GM18873 (cell line): ENCODE measurements at regions not wholly inside any gene's neighbourhood (a gene's known extent, or its start where the extent isn't known, plus 50 kb on each side); places are given as distances from the start of the nearest gene placed in this dataset.
"Not testable (repeated sequence)": the region's sequence is repeated elsewhere in the genome, so short reads cannot be mapped to it uniquely, and the experiment has no call there.

Experiments
- ATAC-seq: cut with Tn5 transposase; IDR thresholded peaks from one replicate; pipeline ENCODE4 v1.9.1; 2021; ENCODE audit warnings: mild to moderate bottlenecking, moderate library complexity, moderate number of reproducible peaks; ENCODE audit not compliant: unreplicated experiment, low FRiP score

DNA sequence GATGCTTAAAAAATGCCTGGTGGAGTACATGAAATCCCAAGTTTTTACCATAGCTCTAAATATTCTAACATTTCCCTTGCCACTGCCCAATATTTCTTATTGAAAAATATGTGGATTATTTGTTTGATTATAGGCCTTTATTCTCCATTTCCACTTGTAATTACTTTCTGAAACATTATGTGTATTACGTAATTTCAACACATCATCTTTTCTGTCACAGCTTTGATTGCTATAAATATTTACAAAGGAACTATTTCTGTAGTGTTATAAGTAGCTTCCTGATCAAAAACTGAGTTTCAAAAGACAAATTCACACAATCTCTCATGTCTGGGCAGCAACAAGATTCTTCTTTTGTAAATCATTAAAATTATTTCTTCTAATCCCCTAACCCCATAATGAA is 859.6 kb upstream of the CRIM1 start:
- ATAC-seq: no peak

DNA sequence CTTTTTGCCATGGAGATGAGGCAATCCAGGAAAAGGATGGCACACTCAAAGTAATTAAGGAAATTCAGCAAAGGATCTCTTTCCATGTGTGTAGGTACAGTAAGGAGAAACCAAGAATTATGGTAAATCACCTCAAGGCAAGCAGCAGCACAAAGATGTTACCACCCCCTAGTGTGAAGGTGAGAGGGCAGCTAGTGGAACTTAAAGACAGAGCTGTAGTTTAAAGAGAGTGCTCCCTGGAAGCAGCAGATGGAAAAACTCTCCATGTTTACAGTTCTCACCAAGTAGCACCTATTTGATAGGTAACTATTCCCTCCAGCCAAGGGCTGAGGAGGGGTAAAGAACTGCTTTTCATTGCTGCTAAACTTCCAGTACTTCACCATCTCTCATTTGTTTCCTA is 860.4 kb upstream of the CRIM1 start:
- ATAC-seq: no peak

DNA sequence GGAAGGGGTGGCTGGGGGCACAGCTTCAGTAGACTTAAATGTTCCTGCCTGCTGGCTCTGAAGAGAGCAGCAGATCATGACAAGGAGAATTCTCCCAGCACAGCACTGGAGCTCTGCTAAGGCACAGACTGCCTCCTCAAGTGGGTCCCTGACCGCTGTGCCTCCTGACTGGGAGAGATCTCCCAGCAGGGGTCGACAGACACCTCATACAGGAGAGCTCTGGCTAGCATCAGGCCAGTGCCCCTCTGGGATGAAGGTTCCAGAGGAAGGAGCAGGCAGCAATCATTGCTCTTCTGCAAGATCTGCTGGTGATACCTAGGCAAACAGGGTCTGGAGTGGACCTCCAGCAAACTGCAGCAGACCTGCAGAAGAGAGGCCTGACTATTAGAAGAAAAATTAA is 877.5 kb upstream of the CRIM1 start:
- not testable (repeated sequence) for ATAC-seq

DNA sequence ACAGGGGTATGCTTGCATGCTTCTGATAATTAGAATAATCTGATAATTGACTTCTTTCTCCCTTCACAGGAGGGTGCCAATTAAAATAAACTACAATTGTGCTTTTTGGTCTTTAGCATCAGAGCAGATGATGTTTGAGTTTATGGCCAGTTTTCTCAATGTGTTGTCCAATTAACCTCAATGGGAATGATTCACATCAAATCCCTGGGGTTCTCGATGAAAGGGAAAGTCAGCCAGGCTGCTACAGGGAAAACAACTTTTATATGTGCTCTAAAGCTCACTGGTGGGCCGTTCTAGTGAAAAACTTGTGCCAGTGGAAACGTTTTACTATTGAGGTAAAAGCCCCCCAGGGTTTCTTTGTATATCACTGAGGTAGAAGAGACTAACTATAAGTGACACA is 887.3 kb upstream of the CRIM1 start:
- no peak for ATAC-seq

DNA sequence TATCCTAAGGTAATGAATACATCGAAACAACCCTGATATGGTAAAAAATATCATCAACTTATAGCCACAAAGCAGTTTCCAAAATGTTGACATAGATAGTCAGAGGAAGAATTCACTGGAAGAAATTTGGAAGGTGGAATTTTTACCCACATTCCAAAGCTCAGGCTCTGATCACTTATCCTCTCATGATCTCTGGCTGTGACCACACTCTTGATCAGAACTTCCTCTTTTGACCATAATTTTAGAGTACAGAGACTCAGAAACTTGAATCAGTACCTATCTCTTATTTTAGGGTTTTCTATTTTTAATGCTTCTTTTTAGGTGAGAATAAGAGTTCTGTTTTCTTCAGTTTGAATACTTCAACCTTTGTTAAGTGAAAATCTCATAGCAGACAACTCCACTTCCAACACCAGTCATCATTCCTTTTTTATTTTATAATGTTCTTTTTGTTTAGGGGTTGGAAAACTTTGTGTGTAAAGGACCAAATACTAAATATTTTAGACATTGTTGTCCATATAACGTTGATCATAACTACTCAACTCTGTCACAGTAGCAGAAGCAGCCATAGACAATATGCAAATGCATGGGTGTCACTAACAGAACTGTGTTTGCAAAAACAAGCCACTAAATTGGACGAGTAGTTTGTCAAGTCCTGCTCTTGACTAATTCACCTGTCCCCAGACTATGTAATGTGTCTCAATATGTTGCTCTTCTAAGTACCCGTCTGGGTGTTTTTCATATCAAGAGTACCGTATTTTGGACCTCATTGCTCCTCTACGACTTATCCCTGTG is 891.6 kb upstream of the CRIM1 start:
- ATAC-seq: no peak

DNA sequence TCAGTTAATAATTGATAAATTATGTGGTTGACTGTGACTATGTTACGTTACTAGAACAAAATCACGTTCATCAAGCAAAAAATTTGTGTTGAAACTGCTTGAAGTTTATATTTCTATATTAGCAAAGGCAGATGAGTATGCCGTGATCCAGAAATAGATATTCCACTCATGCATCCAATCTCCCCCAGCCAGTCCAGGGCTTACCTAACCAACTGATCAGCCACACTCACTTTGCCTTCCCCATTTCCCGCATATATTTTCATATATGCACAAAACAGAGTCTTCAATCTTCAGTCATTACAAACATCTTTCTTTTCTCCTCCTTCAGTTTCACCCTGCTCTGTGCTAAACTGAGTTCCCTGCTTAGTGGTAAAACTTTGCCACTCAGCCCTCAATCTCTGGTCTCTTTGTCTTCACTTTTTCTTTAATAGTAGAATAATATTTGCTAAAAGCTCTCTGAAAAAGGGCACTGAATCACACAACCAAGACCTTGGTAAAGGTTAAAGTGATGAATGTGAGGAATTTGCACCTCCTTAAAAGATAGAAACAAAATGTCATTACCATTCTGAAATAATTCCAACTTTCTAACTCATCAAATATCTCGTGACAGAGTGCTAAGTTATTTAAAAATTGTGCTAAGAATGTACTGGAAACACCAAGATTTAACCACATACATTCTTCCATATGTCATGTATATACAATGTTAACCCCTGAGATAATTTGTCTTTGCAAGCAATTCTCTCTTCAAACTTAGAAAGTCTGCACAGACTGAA is 893.2 kb upstream of the CRIM1 start:
- no peak for ATAC-seq

DNA sequence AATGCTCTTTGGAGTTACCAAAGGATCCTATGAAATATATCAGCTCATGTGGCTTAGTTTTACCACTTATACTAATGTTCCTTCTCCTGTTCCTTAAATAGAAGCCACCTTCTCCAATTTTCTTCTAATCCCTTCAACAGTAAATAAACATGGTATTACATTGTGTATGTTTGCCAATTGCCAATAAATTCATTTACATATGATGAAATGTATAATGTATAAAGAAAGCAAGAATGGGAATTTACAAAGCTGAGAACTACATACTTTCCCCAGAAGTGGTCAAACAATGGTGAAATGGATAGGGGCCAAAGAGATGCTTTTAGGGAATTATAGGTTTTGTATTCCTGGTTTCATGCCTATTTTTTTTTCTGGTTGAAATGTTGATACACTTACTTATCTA is 894.2 kb upstream of the CRIM1 start:
- no peak for ATAC-seq

DNA sequence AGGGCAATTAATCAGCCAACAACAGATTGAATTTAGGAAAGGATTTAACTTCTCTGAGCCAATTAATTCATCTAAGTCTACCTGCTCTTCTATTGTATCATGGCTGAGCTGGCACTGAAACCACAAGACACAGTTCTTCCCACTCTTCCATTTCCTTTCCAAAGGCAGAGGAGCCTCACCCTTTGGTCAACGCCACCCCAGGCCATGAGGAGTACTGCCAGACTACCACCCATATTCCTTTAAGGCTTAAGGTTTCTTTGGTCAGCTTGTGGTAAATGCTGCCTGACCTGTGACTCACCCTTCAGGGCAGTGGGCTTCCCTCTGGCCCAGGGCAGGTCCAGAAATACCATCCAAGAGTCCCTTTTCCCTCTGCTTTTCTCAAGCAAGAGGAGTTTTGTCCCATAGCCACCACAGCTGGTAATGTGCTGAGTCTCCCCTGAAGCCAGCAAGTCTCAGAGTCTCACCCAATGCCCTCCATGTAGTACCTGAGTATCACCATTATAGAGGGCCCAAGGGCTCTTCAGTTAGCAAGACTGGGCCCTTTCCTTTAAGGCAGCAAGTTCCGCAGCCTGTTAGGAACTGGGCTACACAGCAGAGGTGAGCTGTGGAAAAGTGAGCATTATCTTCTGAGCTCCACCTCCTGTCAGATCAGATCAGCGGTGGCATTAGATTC is 900.5 kb upstream of the CRIM1 start:
- no peak for ATAC-seq

DNA sequence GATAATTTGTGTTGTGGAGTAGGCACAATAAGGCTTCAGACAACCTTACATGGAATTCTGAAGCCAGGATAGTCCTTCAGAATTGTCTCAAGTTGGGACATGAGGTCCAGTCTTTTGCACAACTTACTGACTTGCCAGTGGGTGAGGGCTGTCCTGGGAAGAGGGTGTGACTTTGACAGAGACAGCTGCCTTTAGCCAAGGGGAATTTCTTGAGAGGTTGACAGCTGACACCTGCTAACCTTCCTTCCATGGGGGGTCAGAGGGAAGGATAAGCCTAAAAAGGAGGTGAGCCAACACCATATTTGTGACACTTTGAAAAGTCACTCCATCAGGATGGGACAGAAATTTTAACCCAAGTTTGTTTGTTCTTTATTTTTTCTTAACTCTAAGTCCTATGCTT is 907.8 kb upstream of the CRIM1 start:
- ATAC-seq: no peak

DNA sequence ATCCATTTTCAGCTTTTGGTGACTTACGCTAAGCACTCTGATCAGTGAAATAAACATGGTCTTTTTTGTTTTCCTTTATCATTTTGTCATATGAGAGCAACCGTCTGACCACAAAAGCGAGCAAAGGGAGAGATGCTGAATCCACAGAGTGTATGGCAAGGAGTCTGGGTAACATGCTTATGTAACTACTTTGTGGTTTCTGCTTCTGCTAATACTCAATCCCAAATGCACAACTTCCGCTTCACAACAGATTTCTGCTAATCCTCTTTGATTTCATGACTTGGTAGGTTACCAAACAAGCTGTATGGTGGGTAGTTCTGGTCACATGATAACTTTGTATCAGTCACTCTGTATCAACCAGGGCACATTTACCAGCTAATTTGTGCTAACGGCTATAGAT is 908.4 kb upstream of the CRIM1 start:
- no peak for ATAC-seq

DNA sequence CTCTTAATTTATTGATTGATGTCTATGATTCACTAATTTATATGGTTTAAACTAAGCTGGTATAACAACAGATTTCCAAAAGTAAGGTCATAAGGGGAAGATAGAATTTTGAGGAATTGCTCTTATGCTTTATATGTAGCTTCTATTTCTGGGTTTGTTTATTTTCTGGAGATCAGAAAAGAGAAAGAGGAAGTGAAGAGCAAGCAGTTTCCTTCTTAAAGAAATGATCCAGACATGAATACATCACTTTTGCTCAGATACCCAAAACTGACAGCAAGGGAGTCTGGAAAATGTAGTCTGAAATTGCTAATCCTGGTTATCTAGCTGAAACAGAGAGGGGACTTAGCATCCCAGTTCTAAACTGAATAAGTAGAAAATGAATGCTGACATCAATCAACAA is 912.5 kb upstream of the CRIM1 start:
- ATAC-seq: no peak

DNA sequence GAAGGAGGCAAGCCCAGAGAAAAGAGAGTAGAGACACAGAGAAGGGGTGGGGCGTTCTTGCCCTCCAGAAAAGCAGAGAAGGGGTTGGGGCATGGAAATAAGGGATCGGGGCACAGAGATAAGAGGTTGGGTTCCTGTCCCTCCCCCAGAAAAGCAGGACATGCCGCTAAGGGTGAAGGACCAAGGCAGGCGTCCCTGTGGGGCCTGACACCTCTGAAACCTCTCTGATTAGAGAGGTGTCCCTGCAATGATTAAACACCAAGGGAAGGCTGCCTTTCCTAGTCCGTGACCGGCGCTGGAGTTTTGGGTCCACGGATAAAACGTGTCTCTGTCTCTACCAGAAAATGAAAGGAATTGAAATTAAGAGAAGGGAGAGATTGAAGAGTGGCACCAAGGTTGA is 914.0 kb upstream of the CRIM1 start:
- ATAC-seq: not testable (repeated sequence)

DNA sequence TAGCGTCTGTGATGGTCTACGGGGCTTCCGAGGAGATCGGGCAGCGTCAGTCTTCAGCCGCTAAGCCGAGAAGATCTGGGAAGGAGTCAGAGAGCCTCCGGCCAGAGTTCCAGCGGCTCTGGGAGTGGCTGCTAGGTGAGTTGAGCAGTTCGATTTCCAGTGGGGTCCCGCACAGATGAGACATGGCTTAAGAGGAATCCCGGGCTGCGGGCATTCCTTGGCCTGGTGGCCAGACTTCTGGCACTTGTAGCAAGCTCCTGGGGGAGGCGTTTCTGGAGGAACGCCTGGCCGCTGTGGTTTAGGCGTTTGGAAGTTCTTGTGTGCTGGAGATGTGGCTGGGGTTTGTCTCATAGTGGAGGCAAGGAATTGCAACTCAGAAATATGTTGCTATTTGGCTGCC is 915.3 kb upstream of the CRIM1 start:
- ATAC-seq: not testable (repeated sequence)

DNA sequence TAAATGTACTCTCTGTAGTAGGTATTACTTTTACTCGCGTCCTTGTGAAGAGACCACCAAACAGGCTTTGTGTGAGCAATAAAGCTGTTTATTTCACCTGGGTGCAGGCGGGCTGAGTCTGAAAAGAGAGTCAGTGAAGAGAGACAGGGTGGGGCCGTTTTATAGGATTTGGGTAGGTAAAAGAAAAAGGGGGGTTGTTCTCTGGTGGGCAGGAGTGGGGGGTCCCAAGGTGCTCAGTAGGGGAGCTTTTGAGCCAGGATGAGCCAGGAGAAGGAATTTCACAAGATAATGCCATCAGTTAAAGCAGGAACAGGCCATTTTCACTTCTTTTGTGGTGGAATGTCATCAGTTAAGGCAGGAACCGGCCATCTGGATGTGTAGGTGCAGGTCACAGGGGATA is 918.7 kb upstream of the CRIM1 start:
- ATAC-seq: not testable (repeated sequence)

DNA sequence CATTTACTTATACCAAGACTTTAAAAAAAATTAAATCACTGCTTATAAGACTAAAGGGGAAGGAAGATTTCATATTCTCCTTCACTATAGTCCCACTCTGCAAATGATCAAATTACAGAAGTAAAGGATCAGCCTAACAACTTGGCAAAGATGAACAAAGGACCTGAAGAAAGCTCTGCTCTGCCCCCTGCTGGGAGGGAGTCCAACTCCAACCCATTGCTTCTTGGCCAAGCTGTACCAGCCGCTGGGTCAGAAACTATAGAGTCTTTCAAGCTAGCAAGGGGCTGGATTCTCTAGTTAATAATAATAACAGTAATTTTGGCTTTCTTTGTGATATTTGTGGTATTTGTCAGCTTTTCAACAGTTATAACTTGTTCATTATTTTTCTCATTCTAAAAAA is 927.0 kb upstream of the CRIM1 start:
- no peak for ATAC-seq

DNA sequence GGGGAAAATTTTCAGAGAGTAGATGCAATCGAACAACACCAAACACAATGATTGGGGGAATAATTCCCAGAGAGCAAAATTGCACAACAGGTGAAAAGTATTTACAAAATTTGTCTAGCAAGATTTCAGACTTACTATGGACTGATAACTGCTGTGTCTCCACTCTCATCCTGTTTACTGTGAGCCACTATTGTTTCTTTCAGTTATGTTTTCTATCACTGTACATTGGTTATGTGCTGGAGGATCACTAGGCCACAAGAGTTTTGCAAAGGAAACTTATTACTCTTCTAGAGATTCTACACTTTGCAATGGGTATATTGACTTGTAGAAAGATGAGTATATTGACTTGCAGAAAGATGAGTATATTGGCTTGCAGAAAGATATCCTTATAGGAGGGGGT is 934.1 kb upstream of the CRIM1 start:
- ATAC-seq: no peak

DNA sequence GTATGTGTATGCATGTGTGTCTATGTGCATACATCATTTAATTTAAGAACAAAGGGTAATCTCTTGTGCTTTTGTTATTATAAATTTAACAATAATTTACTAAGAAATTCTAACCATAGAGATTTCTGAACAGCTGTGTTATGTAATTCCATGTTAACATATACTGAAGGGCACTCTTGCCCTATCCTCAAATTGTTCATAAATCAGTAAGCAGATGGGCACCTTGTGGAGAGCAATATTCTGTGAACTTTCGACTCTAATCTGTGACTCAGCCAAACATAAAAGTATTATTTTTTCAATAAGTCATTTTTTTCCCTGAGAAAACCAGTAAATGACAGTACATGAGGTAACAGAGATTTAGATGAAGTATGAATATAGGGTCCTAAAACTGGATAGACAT is 938.3 kb upstream of the CRIM1 start:
- ATAC-seq: no peak

DNA sequence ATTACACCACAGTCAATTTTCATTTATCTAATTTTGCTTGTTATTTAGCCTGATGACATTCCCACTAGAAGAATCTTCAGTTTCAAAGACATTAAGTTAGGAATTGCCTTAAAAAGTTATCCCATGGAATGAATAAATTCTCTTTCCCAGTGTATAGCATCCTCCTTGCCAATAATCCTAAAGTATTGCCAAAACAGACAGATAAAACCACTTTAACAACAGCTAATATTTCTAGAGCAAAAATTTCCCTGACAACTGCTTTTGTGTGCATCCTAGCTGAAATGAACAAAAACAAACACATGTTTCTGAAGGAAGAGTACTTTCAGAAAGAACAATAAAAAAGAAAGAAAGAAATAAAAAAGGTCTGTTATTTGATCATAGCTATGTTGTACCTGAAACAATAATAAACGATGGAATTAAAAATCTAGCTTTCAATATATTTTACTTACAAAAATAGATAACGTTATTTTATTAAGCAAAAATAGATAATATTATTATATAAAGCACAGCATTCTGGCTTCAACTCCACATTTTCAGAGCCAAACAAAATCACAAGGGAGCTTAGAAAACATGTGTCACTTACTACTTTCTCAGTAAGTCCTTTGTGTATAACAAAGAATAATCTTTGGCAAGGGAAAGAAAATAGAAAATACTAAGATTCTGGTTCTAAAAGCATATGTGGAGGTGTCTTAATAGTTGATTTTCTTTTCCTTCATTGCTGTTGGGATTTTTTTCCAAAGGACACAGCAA is 939.0 kb upstream of the CRIM1 start:
- no peak for ATAC-seq

DNA sequence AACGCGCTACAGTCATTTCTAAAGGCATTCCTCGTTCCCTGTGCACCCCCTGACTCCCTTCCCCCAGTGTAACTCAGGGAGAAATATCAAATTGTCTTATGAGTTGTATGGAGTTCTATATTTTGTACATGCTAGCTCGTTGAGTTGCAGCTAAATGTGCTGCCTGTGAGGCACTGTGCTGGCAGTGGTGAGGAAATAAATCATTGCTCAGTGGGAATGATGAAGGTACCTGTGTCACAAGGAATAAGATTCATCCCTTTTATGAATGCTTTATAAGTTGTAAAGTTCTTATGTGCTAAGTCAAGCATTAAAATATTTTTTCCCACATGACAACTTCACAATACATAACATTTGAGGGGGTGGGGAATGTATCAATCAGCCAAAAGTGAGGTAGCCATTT is 939.6 kb upstream of the CRIM1 start:
- no peak for ATAC-seq

DNA sequence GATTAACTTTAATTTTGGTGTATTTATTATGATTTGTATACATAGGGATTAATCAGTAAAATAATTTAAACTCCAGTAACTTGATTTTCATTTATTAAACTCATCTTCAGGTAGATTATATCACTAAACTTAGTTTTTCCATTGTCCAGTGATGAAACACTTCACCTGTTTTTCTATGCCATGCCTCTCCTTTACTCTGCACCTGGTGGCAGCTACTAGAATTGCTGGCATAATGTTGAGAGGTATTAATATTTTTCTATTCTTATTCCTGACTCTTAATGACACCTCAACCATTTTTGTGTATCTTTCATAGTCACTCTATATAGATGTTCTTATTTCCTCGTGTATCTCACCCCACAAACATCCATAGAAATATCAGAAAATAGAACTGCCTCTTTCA is 940.3 kb upstream of the CRIM1 start:
- no peak for ATAC-seq
